Aorta (tissue), 5 donors: ENCODE measurements at regions not wholly inside any gene's neighbourhood (a gene's known extent, or its start where the extent isn't known, plus 50 kb on each side); places are given as distances from the start of the nearest gene placed in this dataset.
"Not testable (repeated sequence)": the region's sequence is repeated elsewhere in the genome, so short reads cannot be mapped to it uniquely, and the experiment has no call there.

Experiments
- ATAC-seq: fragments of 200-7000 bp; cut with Tn5 transposase; one replicate; pipeline ENCODE4 v1.9.1; 2022; ENCODE audit warnings: moderate library complexity; ENCODE audit not compliant: low FRiP score
- DNase-seq, 2 donors: peaks; one replicate each; pipeline ENCODE4 v3.0.0-alpha.2; 2020
- H3K27ac ChIP-seq, 2 donors: one replicate each; pipeline ENCODE4 v1.5.1; 2013; ENCODE audit warnings: low read length in 2 of 2, mild to moderate bottlenecking in 2 of 2, moderate library complexity in 2 of 2, control low read depth in 1 of 2, inconsistent platforms in 1 of 2, low read depth in 1 of 2
- H3K27me3 ChIP-seq, 2 donors: one replicate each; pipeline ENCODE4 v1.6.1; 2013; ENCODE audit warnings: control low read depth in 1 of 2, low read length in 1 of 2, mild to moderate bottlenecking in 1 of 2, moderate library complexity in 1 of 2; ENCODE audit not compliant: insufficient read depth in 2 of 2, control insufficient read depth in 1 of 2
- H3K36me3 ChIP-seq, 2 donors: one replicate each; pipeline ENCODE4 v1.6.1; 2013; ENCODE audit warnings: control low read depth in 1 of 2, low read length in 1 of 2, mild to moderate bottlenecking in 1 of 2; ENCODE audit not compliant: insufficient read depth in 2 of 2, control insufficient read depth in 1 of 2
- H3K4me1 ChIP-seq, 2 donors: one replicate each; pipeline ENCODE4 v1.6.1; 2013; ENCODE audit warnings: low read length in 2 of 2, control low read depth in 1 of 2, mild to moderate bottlenecking in 1 of 2, moderate library complexity in 1 of 2; ENCODE audit not compliant: insufficient read depth in 2 of 2, control insufficient read depth in 1 of 2
- H3K4me3 ChIP-seq, 2 donors: one replicate each; pipeline ENCODE4 v1.5.1; 2013; ENCODE audit warnings: low read length in 2 of 2, control low read depth in 1 of 2, mild to moderate bottlenecking in 1 of 2
- H3K9me3 ChIP-seq: one replicate; pipeline ENCODE4 v1.6.1; 2013; ENCODE audit warnings: mild to moderate bottlenecking, low read length; ENCODE audit not compliant: control insufficient read depth
- WGBS, 2 donors: extraction: QIAGEN DNeasy Blood & Tissue Kit; methylation state at CpG; one replicate each; pipeline ENCODE4 v1.1.7; 2013; 5-methylcytosine and 5-hydroxymethylcytosine counted together
- intact Hi-C, 2 donors: fragments of 100-400 bp; cut with DNase I; formaldehyde crosslinking; loops; one replicate each; pipeline versions ENCODE4 v1.14.2 to v1.15.0; 2022
- donor health status: healthy with polysubstance abuse.
- donor health status: Bipolar disorder and iron deficiency.
- donor health status: DM: no; HTN: no; CAD: no.
- donor health status: DM: no; HTN: no; CAD: no.
- donor health status: DM: yes; HTN: yes; CAD: no.

DNA sequence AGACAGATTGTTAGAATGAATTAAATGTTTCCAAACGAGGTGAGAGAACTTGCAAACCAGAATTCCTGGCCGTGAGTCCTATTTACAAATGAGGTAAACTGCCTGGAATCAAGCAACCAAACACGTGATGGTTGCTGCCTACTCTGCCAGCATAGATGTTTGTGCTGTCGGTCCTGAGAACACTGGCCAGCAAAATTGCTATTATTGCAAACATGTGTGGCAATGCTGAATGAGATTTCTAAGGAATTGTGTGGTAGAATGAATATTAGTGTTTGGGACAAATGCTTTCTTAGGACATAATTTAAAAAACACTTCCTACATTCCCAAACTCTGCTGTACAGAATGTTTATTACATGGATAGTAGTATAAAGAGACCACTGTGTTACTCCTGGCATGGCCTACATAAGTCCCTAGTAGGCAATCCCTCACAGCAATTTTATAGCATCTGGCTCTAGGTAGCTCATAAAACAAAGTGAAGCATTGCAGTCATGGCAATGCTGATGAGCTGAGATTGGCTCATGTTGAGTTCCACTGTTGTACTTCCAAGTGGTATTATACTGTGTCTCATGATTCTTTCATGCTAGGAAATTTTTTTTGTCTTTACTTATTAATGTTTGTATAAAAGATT, 605.2 kb upstream of the EPHA5 start:
- Histone ChIP-seq H3K4me3 (no peak overlapping the region), H3K36me3 (no peaks in the 10 kb centered on the region), H3K9me3 (no peaks in the 10 kb centered on the region), H3K4me1 (no peaks in the 10 kb centered on the region), H3K27ac (no peak overlapping the region), H3K27me3 (no peaks in the 10 kb centered on the region)
- intact Hi-C loops, result no loop called here
- WGBS, 2 donors, result 18 to 28% methylated on average over 4 of the region's 4 CpGs
- no peak for ATAC-seq
- no peak for DNase-seq

DNA sequence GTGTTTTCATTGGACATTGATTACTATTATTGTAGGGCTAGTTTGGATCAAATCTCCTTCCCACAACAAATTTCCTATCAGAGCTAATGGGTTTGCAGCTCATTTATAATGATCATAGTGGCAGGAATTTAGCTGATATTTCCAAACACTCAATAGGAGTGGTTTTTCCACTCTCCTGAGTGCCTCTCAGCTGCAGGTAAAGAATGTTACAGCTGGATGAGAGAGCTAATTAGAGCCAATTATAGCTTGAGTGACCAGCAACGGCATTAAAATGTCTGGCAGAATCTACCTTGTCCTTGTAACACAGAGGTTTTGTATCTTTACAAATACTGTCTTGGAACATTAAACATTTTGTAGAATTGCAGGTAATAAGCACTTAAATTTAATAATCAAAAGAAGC, 602.8 kb upstream of the EPHA5 start:
- 47 to 60% methylated on average over 1 of the region's 1 CpG for WGBS, 2 donors
- no peak for ATAC-seq

DNA sequence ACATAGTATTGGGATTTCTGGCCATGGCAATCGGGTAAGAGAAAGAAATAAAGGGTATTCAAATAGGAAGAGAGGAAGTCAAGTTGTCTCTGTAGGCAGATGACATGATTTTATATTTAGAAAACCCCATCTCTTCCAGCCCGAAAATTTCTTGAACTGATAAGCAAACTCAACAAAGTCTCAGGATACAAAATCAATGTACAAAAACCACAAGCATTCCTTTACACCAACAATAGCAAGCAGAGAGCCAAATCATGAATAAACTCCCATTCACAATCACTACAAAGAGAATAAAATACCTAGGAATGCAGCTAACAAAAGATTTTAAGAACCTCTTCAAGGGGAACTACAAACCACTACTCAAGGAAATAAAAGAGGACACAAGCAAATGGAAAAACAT, 600.1 kb upstream of the EPHA5 start:
- 56 to 64% methylated on average over 2 of the region's 2 CpGs for WGBS, 2 donors
- H3K9me3 ChIP-seq, H3K27ac ChIP-seq, H3K36me3 ChIP-seq, H3K4me3 ChIP-seq, ATAC-seq, H3K4me1 ChIP-seq, intact Hi-C loops, DNase-seq, H3K27me3 ChIP-seq: not testable (repeated sequence)

More for the DNA sequence above, 602.8 kb upstream of the EPHA5 start:
- Histone ChIP-seq H3K27me3 (no peaks in the 10 kb centered on the region), H3K4me3 (no peak overlapping the region), H3K27ac (no peak overlapping the region), H3K36me3 (no peaks in the 10 kb centered on the region), H3K4me1 (no peaks in the 10 kb centered on the region), H3K9me3 (no peaks in the 10 kb centered on the region)
- intact Hi-C loops, result no loop called here
- no peak for DNase-seq

DNA sequence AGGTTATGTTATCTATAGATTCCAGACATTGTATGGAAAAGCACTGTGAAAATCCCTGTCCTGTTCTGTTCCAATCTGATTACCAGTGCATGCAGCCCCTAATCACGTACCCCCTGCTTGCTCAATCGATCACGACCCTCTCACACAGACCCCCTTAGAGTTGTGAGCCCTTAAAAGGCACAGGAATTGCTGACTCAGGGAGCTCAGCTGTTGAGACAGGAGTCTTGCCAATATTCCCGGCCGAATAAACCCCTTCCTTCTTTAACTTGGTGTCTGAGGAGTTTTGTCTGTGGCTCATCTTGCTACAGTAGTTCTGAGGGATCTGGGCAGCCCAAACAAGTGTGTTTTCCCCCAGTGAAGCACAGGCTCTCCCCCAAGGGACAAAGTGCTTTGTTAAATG, 596.3 kb upstream of the EPHA5 start:
- H3K4me3 ChIP-seq, H3K27ac ChIP-seq, H3K9me3 ChIP-seq, H3K36me3 ChIP-seq, intact Hi-C loops, ATAC-seq, DNase-seq, H3K27me3 ChIP-seq, H3K4me1 ChIP-seq: not testable (repeated sequence)
- 80 to 91% methylated on average over 5 of the region's 5 CpGs for WGBS, 2 donors

DNA sequence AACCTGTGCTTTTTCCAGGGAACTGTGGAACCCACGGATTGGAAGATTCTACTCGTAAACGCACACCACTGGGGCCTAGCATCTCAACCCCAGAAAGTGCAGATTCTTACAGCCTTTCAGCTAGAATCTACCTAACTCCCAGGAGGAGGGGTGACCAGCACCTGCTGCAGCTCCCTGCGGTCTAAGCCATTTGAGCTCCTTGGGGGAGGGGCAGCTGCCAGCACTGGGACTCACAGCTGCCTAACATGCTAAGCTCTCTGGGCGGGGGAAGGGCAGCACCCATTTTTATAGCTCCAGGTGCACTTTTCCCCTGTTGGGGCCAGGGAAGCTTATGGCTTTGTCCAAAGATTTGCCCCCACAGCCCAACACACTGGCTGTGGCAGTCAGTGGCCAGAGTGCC, 595.7 kb upstream of the EPHA5 start:
- no peak for DNase-seq
- Histone ChIP-seq H3K36me3 (no peaks in the 10 kb centered on the region), H3K27me3 (no peaks in the 10 kb centered on the region), H3K9me3 (no peaks in the 10 kb centered on the region), H3K27ac (no peak overlapping the region), H3K4me3 (no peak overlapping the region), H3K4me1 (no peaks in the 10 kb centered on the region)
- 56 to 82% methylated on average over 5 of the region's 5 CpGs for WGBS, 2 donors
- no peak for ATAC-seq
- intact Hi-C loops, result no loop called here

DNA sequence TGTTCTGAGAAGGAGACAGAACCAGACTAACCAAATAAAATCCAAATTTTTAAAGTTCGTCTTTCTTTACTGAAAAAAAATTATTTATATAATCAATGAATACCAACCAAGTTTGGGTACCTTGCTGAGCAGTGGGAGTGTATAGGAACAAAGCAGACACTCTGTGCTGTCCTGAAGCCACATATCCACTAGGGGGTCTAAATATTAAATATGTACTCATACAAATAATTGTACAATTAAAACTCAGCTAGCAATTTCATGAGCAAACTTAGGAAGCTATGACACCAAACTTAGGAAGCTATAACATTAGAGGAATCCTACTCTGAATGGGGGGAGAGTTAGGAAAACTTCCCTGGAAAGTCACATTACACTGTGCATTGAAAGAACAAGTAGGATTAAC, 582.0 kb upstream of the EPHA5 start:
- Histone ChIP-seq H3K27me3 (no peaks in the 10 kb centered on the region), H3K9me3 (no peaks in the 10 kb centered on the region), H3K27ac (no peak overlapping the region), H3K36me3 (no peaks in the 10 kb centered on the region), H3K4me1 (no peaks in the 10 kb centered on the region), H3K4me3 (no peak overlapping the region)
- WGBS, 2 donors, result 69 to 77% methylated on average over 1 of the region's 1 CpG
- ATAC-seq, result no peak
- intact Hi-C loops, result no loop called here
- no peak for DNase-seq

DNA sequence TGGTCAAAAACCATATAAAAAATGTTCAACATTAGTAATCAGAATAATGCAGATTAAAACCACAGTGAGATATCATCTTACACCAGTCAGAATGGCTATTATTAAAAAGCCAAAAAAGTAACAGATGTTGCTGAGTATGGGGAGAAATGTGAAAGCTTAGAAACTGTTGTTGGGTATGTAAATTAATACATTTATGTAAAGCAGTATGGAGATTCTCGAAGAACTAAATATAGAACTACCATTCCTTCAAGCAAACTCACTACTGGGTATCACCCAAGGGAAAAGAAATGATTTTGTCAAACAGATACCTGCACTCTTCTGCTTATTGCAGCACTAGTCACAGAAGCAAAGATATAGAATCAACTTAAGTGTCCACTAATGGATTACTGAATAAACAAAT, 576.4 kb upstream of the EPHA5 start:
- 0 to 1% methylated on average over 1 of the region's 1 CpG for WGBS, 2 donors
- Histone ChIP-seq H3K27ac (no peak overlapping the region), H3K36me3 (no peaks in the 10 kb centered on the region), H3K9me3 (no peaks in the 10 kb centered on the region), H3K4me1 (no peaks in the 10 kb centered on the region), H3K4me3 (no peak overlapping the region), H3K27me3 (no peaks in the 10 kb centered on the region)
- intact Hi-C loops, result no loop called here
- DNase-seq (no peak), ATAC-seq (no peak)

DNA sequence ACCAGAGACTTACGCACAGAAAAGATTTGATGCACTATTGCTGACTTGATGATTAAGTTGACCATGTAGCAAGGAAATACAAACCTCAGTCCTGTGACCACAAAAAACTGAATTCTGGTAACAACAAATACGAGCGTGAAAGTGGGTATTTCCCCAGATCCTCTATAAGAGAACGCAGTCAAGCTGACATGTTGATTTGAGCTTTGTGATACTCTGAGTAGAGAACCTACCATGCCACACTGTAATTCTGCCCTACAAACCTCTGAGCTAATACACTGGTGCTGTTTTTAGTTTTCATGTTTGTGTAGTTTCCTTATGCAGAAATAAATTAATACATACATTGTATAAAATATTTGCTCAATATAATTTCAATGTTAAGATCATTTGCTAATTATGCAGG, 565.6 kb upstream of the EPHA5 start:
- Histone ChIP-seq H3K9me3 (no peaks in the 10 kb centered on the region), H3K36me3 (no peaks in the 10 kb centered on the region), H3K27ac (no peak overlapping the region), H3K4me1 (no peaks in the 10 kb centered on the region), H3K4me3 (no peak overlapping the region), H3K27me3 (no peaks in the 10 kb centered on the region)
- WGBS, 2 donors, result 76 to 88% methylated on average over 4 of the region's 4 CpGs
- DNase-seq (no peak), ATAC-seq (no peak)
- intact Hi-C loops, result no loop called here

DNA sequence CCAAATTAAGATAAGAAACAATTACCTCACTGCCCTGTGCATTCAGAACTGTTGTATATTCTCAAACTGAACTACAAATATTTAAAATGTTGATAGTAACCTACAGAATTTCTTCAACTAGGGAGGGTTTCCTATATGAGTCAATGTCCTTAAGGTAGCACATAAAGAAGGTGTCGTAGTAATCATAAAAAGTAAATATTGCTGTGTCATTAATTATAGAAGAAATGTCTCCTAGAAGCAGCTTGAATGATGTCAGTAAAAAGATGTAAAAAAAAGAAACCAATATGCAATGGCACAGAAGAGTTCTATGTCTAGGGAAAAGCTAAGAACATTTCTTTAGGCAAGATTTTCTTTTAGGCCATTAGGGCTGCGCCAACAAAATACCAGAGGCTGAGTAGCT, 559.6 kb upstream of the EPHA5 start:
- no peaks in the 10 kb centered on the region for H3K9me3 ChIP-seq
- no peak overlapping the region for H3K4me3 ChIP-seq
- H3K4me1 ChIP-seq, result no peaks in the 10 kb centered on the region
- no peak overlapping the region for H3K27ac ChIP-seq
- 49 to 51% methylated on average over 2 of the region's 2 CpGs for WGBS, 2 donors
- intact Hi-C loops, result no loop called here
- no peak for ATAC-seq
- H3K27me3 ChIP-seq, result no peaks in the 10 kb centered on the region
- no peaks in the 10 kb centered on the region for H3K36me3 ChIP-seq
- DNase-seq, result no peak
